Right cardiac atrium (tissue), 5 donors: ENCODE measurements at regions not wholly inside any gene's neighbourhood (a gene's known extent, or its start where the extent isn't known, plus 50 kb on each side); places are given as distances from the start of the nearest gene placed in this dataset.
A peak's percentile ranks its signal among the peaks of the same experiment; 100 is the strongest.

Experiments
- ATAC-seq, 2 donors: fragments of 200-7000 bp; cut with Tn5 transposase; one replicate each; pipeline versions ENCODE4 v1.8.0 to v1.9.1; 2020; ENCODE audit warnings: moderate library complexity in 2 of 2, mild to moderate bottlenecking in 1 of 2
- DNase-seq, 3 donors: peaks; one replicate each; pipeline ENCODE4 v3.0.0-alpha.2; 2020
- H3K27ac ChIP-seq: one replicate; pipeline ENCODE4 v1.5.1; 2013; ENCODE audit warnings: mild to moderate bottlenecking, low read length, control low read depth, moderate library complexity
- H3K27me3 ChIP-seq: one replicate; pipeline ENCODE4 v1.6.1; 2013; ENCODE audit not compliant: control insufficient read depth, insufficient read depth
- H3K4me1 ChIP-seq: one replicate; pipeline ENCODE4 v1.6.1; 2013; ENCODE audit warnings: low read length; ENCODE audit not compliant: control insufficient read depth, insufficient read depth
- H3K4me3 ChIP-seq: one replicate; pipeline ENCODE4 v1.5.1; 2013; ENCODE audit warnings: low read length, control low read depth
- H3K9me3 ChIP-seq: one replicate; pipeline ENCODE4 v1.6.1; 2013; ENCODE audit warnings: low read length; ENCODE audit not compliant: control insufficient read depth
- WGBS: extraction: QIAGEN DNeasy Blood & Tissue Kit; methylation state at CpG from one replicate; pipeline ENCODE4 v1.1.7; 2013; 5-methylcytosine and 5-hydroxymethylcytosine counted together
- intact Hi-C, 4 donors: fragments of 100-400 bp; cut with DNase I; formaldehyde crosslinking; loops; one replicate each; pipeline versions ENCODE4 v1.11.0 to v1.14.0; 2022 to 2023
- donor health status: healthy with polysubstance abuse.
- donor health status: DM: no; HTN: yes; CAD: no.
- donor health status: DM: no; HTN: no; CAD: no.
- donor health status: DM: no; HTN: yes; CAD: no; lungs with severe emphysema.
- donor health status: DM: yes; HTN: yes; CAD: no.

- intact Hi-C loops, result loop anchor here in 1 of 4 donors (10.0 kb wide), 1 partner anchor 80 kb away; a partner anchor contains a TSS
These were observed 118.0 kb downstream of the HFE start for GRCh38 chr6:26205161-26205624.

GRCh38 chr6:26205625-26206574 lies 118.7 kb downstream of the HFE start:
- Histone ChIP-seq H3K4me3 (peak overlapping the region; percentile 82), H3K4me1 (no peaks in the 10 kb centered on the region), H3K27ac (peak overlapping the region; percentile 96), H3K9me3 (no peaks in the 10 kb centered on the region), H3K27me3 (no peaks in the 10 kb centered on the region)
- 5% methylated on average over 18 of the region's 18 CpGs for WGBS
- DNase-seq (no peak), ATAC-seq (peak; percentile 22 to 56)
- intact Hi-C loops, result loop anchor here in 1 of 4 donors (10.0 kb wide), 1 partner anchor 79 kb away; a partner anchor contains a TSS

More at GRCh38 chr6:26205161-26205624, 118.0 kb downstream of the HFE start:
- Histone ChIP-seq H3K4me3 (peak overlapping the region; percentile 82), H3K27ac (peak overlapping the region; percentile 96), H3K9me3 (no peaks in the 10 kb centered on the region), H3K4me1 (no peaks in the 10 kb centered on the region), H3K27me3 (no peaks in the 10 kb centered on the region)
- under 1% methylated on average over 18 of the region's 18 CpGs for WGBS
- DNase-seq (peak; percentile 81 to 93 (median 92)), ATAC-seq (peak; percentile 81 to 91)

- Histone ChIP-seq H3K9me3 (no peaks in the 10 kb centered on the region), H3K4me3 (no peak overlapping the region), H3K27ac (no peak overlapping the region), H3K4me1 (no peaks in the 10 kb centered on the region), H3K27me3 (no peaks in the 10 kb centered on the region)
- no peak for DNase-seq
- WGBS, result 66% methylated on average over 8 of the region's 8 CpGs
- intact Hi-C loops, result loop anchor here in 1 of 4 donors (10.0 kb wide), 1 partner anchor 78 kb away; a partner anchor contains a TSS
- ATAC-seq, result no peak
These were observed 119.9 kb downstream of the HFE start for GRCh38 chr6:26206868-26207801.

GRCh38 chr6:26211963-26212362 lies 124.7 kb downstream of the HFE start:
- 90% methylated on average over 1 of the region's 1 CpG for WGBS
- Histone ChIP-seq H3K27ac (no peak overlapping the region), H3K4me3 (no peak overlapping the region), H3K27me3 (no peaks in the 10 kb centered on the region), H3K4me1 (peaks cover 2% of the 10 kb centered on the region), H3K9me3 (no peaks in the 10 kb centered on the region)
- DNase-seq (no peak), ATAC-seq (no peak)
- intact Hi-C loops, result loop anchor here in 1 of 4 donors (10.0 kb wide), 1 partner anchor 63 kb away; a partner anchor contains a TSS

- no peaks in the 10 kb centered on the region for H3K9me3 ChIP-seq
- 97% methylated on average over 2 of the region's 2 CpGs for whole genome bisulfite sequencing
These were observed 126.3 kb downstream of the HFE start for GRCh38 chr6:26213334-26214075.

GRCh38 chr6:26214803-26215584 lies 127.8 kb downstream of the HFE start:
- H3K4me1 ChIP-seq, result peaks cover 2% of the 10 kb centered on the region
- ATAC-seq (no peak), DNase-seq (no peak)
- intact Hi-C loops, result loop anchor here in 1 of 4 donors (10.0 kb wide), 1 partner anchor 60 kb away; a partner anchor contains a TSS
- no peaks in the 10 kb centered on the region for H3K9me3 ChIP-seq
- H3K27ac ChIP-seq, result no peak overlapping the region
- peak overlapping the region; percentile 63 for H3K4me3 ChIP-seq
- no peaks in the 10 kb centered on the region for H3K27me3 ChIP-seq
- WGBS, result 30% methylated on average over 32 of the region's 32 CpGs

More at GRCh38 chr6:26213334-26214075, 126.3 kb downstream of the HFE start:
- Histone ChIP-seq H3K4me3 (no peak overlapping the region), H3K27me3 (no peaks in the 10 kb centered on the region), H3K27ac (no peak overlapping the region), H3K4me1 (peaks cover 2% of the 10 kb centered on the region)
- ATAC-seq, result no peak
- intact Hi-C loops, result loop anchor here in 1 of 4 donors (10.0 kb wide), 1 partner anchor 61 kb away; a partner anchor contains a TSS
- DNase-seq, result no peak

- Histone ChIP-seq H3K4me1 (peaks cover 2% of the 10 kb centered on the region), H3K27me3 (no peaks in the 10 kb centered on the region), H3K9me3 (no peaks in the 10 kb centered on the region), H3K27ac (peak overlapping the region; percentile 80), H3K4me3 (peak overlapping the region; percentile 63)
- intact Hi-C loops, result loop anchor here in 1 of 4 donors (10.0 kb wide), 1 partner anchor 59 kb away; a partner anchor contains a TSS
- WGBS, result 1% methylated on average over 31 of the region's 31 CpGs
- DNase-seq (peak in 1 of 3 donors; percentile 52), ATAC-seq (peak; percentile 58 to 65)
These were observed 128.5 kb downstream of the HFE start for GRCh38 chr6:26215585-26216358.

GRCh38 chr6:26216359-26216885 lies 129.2 kb downstream of the HFE start:
- DNase-seq (peak; percentile 40 to 74 (median 71)), ATAC-seq (peak; percentile 92 to 94)
- H3K27ac ChIP-seq, result peak overlapping the region; percentile 100
- WGBS, result 1% methylated on average over 22 of the region's 22 CpGs
- H3K4me3 ChIP-seq, result peak overlapping the region; percentile 63
- H3K9me3 ChIP-seq, result no peaks in the 10 kb centered on the region
- intact Hi-C loops, result loop anchor here in 1 of 4 donors (10.0 kb wide), 1 partner anchor 58 kb away; a partner anchor contains a TSS
- no peaks in the 10 kb centered on the region for H3K27me3 ChIP-seq
- peaks cover 2% of the 10 kb centered on the region for H3K4me1 ChIP-seq
